Lower leg skin (tissue), 3 donors: ENCODE measurements at regions not wholly inside any gene's neighbourhood (a gene's known extent, or its start where the extent isn't known, plus 50 kb on each side); places are given as distances from the start of the nearest gene placed in this dataset.

Experiments
- CTCF ChIP-seq, 3 donors: fragments of 450-650 bp; IDR thresholded peaks; one replicate each; pipeline ENCODE4 v1.5.1; 2016; ENCODE audit warnings: antibody characterized with exemption in 3 of 3, mild to moderate bottlenecking in 3 of 3, moderate library complexity in 2 of 3
- POLR2A ChIP-seq, 2 donors: fragments of 450-650 bp; IDR thresholded peaks; one replicate each; pipeline ENCODE4 v1.6.1; 2016 to 2017; ENCODE audit warnings: antibody characterized with exemption in 2 of 2, mild to moderate bottlenecking in 1 of 2, moderate library complexity in 1 of 2

GRCh38 chr4:100913685-100914084 is 395.9 kb upstream of the EMCN start:
- no peak for TF ChIP-seq CTCF (IDR thresholded peaks at IDR 0.05)
- TF ChIP-seq POLR2A (IDR thresholded peaks at IDR 0.05) = no peak
